NT2/D1 (cell line): ENCODE measurements at regions not wholly inside any gene's neighbourhood (a gene's known extent, or its start where the extent isn't known, plus 50 kb on each side); places are given as distances from the start of the nearest gene placed in this dataset.

Source experiments
- SUZ12 ChIP-seq: IDR thresholded peaks from 2 replicates; pipeline ENCODE4 v1.6.1; 2011; ENCODE audit not compliant: insufficient read length, insufficient read depth; ENCODE audit errors: extremely low read depth
- YY1 ChIP-seq: IDR thresholded peaks from 2 replicates; pipeline ENCODE4 v1.6.1; 2011; ENCODE audit not compliant: insufficient read length, insufficient read depth
- ZNF274 ChIP-seq: IDR thresholded peaks from 2 replicates; pipeline ENCODE4 v1.6.1; 2011; ENCODE audit warnings: mild to moderate bottlenecking, low read depth, low read length

GRCh38 chr3:31410411-31410810 lies 122.3 kb upstream of the STT3B start:
- TF ChIP-seq YY1 (no peak), ZNF274 (no peak), SUZ12 (no peak)
